GM18502 (cell line): ENCODE measurements at regions not wholly inside any gene's neighbourhood (a gene's known extent, or its start where the extent isn't known, plus 50 kb on each side); places are given as distances from the start of the nearest gene placed in this dataset.

Experiments used
- ATAC-seq: cut with Tn5 transposase; IDR thresholded peaks from one replicate; pipeline ENCODE4 v1.9.1; 2021; ENCODE audit warnings: mild to moderate bottlenecking; ENCODE audit not compliant: unreplicated experiment, poor library complexity

GRCh38 chr4:159496248-159496647, 393.4 kb downstream of the RAPGEF2 start:
- no peak for ATAC-seq

GRCh38 chr4:159497936-159498335, 395.1 kb downstream of the RAPGEF2 start:
- no peak for ATAC-seq

GRCh38 chr4:159498446-159499115, 395.7 kb downstream of the RAPGEF2 start:
- no peak for ATAC-seq

GRCh38 chr4:159500861-159501260, 398.0 kb downstream of the RAPGEF2 start:
- ATAC-seq: no peak

- ATAC-seq: no peak
Measured at GRCh38 chr4:159503236-159504008, 400.5 kb downstream of the RAPGEF2 start.

- no peak for ATAC-seq
Measured at GRCh38 chr4:159504684-159505083, 401.8 kb downstream of the RAPGEF2 start.

GRCh38 chr4:159505266-159505975, 402.5 kb downstream of the RAPGEF2 start:
- no peak for ATAC-seq

- no peak for ATAC-seq
Measured at GRCh38 chr4:159506801-159507517, 404.1 kb downstream of the RAPGEF2 start.

GRCh38 chr4:159508917-159509500, 406.1 kb downstream of the RAPGEF2 start:
- ATAC-seq: no peak

GRCh38 chr4:159512348-159512747, 409.5 kb downstream of the RAPGEF2 start:
- no peak for ATAC-seq

GRCh38 chr4:159515314-159516025, 412.6 kb downstream of the RAPGEF2 start:
- ATAC-seq: no peak

GRCh38 chr4:159516556-159517140, 413.8 kb downstream of the RAPGEF2 start:
- no peak for ATAC-seq

- ATAC-seq: no peak
Measured at GRCh38 chr4:159520074-159520473, 417.2 kb downstream of the RAPGEF2 start.

GRCh38 chr4:159526172-159526571, 423.3 kb downstream of the RAPGEF2 start:
- ATAC-seq: no peak

- no peak for ATAC-seq
Measured at GRCh38 chr4:159534655-159535054, 431.8 kb downstream of the RAPGEF2 start.

GRCh38 chr4:159538556-159538955, 435.7 kb downstream of the RAPGEF2 start:
- no peak for ATAC-seq

GRCh38 chr4:159540038-159540437, 437.2 kb downstream of the RAPGEF2 start:
- no peak for ATAC-seq

- ATAC-seq: no peak
Measured at GRCh38 chr4:159540501-159540900, 437.6 kb downstream of the RAPGEF2 start.

GRCh38 chr4:159541143-159541542, 438.3 kb downstream of the RAPGEF2 start:
- ATAC-seq: no peak
